Osteocyte (in vitro differentiated cells): ENCODE measurements at regions not wholly inside any gene's neighbourhood (a gene's known extent, or its start where the extent isn't known, plus 50 kb on each side); places are given as distances from the start of the nearest gene placed in this dataset.

Experiments
- DNase-seq: peaks from one replicate; pipeline ENCODE4 v3.0.0; 2021; ENCODE audit warnings: mixed read lengths; ENCODE audit not compliant: unreplicated experiment; ENCODE audit errors: extremely low spot score
- H3K27ac Mint-ChIP-seq: one replicate; pipeline ENCODE4 v1.8.0; 2021; ENCODE audit warnings: mild to moderate bottlenecking, mixed read lengths; ENCODE audit not compliant: unreplicated experiment
- H3K27me3 Mint-ChIP-seq: one replicate; pipeline ENCODE4 v1.8.0; 2021; ENCODE audit warnings: mixed read lengths; ENCODE audit not compliant: unreplicated experiment
- H3K36me3 Mint-ChIP-seq: one replicate; pipeline ENCODE4 v1.8.0; 2021; ENCODE audit warnings: mixed read lengths; ENCODE audit not compliant: unreplicated experiment
- H3K4me1 Mint-ChIP-seq: one replicate; pipeline ENCODE4 v1.8.0; 2021; ENCODE audit warnings: mixed read lengths; ENCODE audit not compliant: unreplicated experiment
- H3K4me3 Mint-ChIP-seq: one replicate; pipeline ENCODE4 v1.8.0; 2021; ENCODE audit warnings: mild to moderate bottlenecking, moderate library complexity, mixed read lengths; ENCODE audit not compliant: unreplicated experiment
- H3K9me3 Mint-ChIP-seq: one replicate; pipeline ENCODE4 v1.8.0; 2021; ENCODE audit warnings: mixed read lengths; ENCODE audit not compliant: unreplicated experiment
- CTCF ChIP-seq: fragments of 200-600 bp; sonication (generic); IDR thresholded peaks from 2 replicates; pipeline ENCODE4 v1.5.0; 2021; ENCODE audit warnings: antibody characterized with exemption, mild to moderate bottlenecking, moderate library complexity

GRCh38 chr5:85333276-85333675, 948.6 kb upstream of the EDIL3 start:
- no peaks in the 10 kb centered on the region for H3K36me3 Mint-ChIP-seq
- no peaks in the 10 kb centered on the region for H3K4me1 Mint-ChIP-seq
- no peaks in the 10 kb centered on the region for H3K9me3 Mint-ChIP-seq
- peaks cover 30% of the 10 kb centered on the region for H3K27me3 Mint-ChIP-seq
- no peak for TF ChIP-seq CTCF
- no peak overlapping the region for H3K27ac Mint-ChIP-seq
- no peak overlapping the region for H3K4me3 Mint-ChIP-seq
- DNase-seq: no peak

- no peak overlapping the region for H3K27ac Mint-ChIP-seq
- H3K36me3 Mint-ChIP-seq: no peaks in the 10 kb centered on the region
- H3K4me1 Mint-ChIP-seq: no peaks in the 10 kb centered on the region
- H3K27me3 Mint-ChIP-seq: peaks cover 45% of the 10 kb centered on the region
- DNase-seq: no peak
- H3K9me3 Mint-ChIP-seq: no peaks in the 10 kb centered on the region
- H3K4me3 Mint-ChIP-seq: no peak overlapping the region
- TF ChIP-seq CTCF: no peak
Observed at GRCh38 chr5:85337435-85337834, 952.8 kb upstream of the EDIL3 start.

DNA sequence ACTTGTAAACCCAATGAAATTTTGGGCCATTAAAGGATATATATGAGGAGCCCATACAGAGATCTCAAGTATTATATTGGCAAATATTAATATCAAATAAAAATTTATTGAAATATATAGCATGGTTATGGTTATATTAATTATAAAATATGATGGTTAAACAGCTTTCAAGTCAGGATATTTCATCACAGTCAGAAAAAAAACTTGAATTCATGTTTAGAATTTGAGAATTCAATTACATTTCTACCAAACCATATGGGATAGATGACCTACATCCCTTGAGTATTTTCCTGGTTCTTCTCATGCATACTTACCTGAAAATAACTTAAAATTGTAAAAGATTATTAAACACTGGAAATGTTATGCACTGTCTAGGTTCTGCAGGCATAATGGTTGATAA, 956.1 kb upstream of the EDIL3 start:
- Mint-ChIP-seq H3K4me1 (no peaks in the 10 kb centered on the region), H3K27me3 (peaks cover 38% of the 10 kb centered on the region), H3K9me3 (no peaks in the 10 kb centered on the region), H3K27ac (no peak overlapping the region), H3K36me3 (no peaks in the 10 kb centered on the region), H3K4me3 (no peak overlapping the region)
- DNase-seq: no peak
- TF ChIP-seq CTCF: no peak

DNA sequence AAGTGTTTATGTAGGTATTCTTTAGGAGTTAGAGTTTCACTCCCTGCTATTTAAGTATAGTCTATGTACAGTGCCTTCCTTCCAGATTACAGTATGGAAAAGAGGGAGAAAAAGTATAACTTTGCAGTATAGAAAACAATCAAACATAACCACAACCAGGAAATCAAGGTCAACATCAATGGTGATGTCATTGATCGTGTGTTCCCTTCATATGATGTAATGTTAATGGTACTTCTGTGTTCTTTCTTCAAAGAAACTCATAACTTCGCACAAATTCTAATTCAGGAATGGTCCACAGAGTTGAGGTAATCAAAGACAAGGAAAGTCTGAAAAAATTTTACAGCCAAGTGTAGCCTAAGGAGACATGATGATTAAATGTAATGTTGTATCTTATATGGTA, 961.1 kb upstream of the EDIL3 start:
- Mint-ChIP-seq H3K27me3 (peaks cover 20% of the 10 kb centered on the region), H3K9me3 (no peaks in the 10 kb centered on the region), H3K36me3 (no peaks in the 10 kb centered on the region), H3K4me3 (no peak overlapping the region), H3K27ac (no peak overlapping the region), H3K4me1 (no peaks in the 10 kb centered on the region)
- DNase-seq: no peak
- no peak for TF ChIP-seq CTCF

- Mint-ChIP-seq H3K4me1 (no peaks in the 10 kb centered on the region), H3K27ac (no peak overlapping the region), H3K9me3 (no peaks in the 10 kb centered on the region), H3K27me3 (peaks cover 12% of the 10 kb centered on the region), H3K4me3 (no peak overlapping the region), H3K36me3 (no peaks in the 10 kb centered on the region)
- DNase-seq: no peak
- TF ChIP-seq CTCF: no peak
Observed at GRCh38 chr5:85357309-85357708, 972.6 kb upstream of the EDIL3 start.
